ENCODE measurements at regions not wholly inside any gene's neighbourhood (a gene's known extent, or its start where the extent isn't known, plus 50 kb on each side); places are given as distances from the start of the nearest gene placed in this dataset.

DNA sequence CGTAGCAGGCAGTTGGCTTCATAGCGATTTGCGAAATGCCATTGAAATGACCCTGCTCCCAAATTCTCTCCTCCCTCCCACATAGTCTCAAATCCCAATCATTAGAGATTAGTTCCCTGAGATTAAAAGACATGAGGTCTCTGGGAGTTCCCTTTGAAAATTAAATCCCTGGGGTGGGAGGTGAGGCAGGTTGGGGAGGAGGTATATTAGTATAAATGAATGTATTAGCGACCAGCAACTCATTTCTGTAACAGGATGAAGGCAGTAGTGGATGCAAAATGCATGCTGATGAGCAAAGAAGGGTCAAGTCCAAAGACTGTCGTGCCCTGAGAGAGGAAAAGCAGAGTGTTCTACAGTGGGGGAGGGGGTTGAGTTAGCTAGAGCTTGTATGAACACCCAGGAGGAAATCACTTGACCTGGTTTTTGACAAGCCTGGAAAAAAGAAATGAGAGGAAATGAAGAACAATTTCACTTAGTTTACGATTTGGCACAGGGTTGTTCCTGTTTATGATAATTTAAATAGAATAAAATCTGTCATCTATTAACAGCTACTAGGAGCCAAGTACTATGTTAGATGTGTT is 79.6 kb upstream of the MTPN start:
- no peak for DNase-seq
- H3K4me3 ChIP-seq: no peak overlapping the region
- no peaks in the 10 kb centered on the region for H3K4me1 ChIP-seq
- 51% methylated on average over 6 of the region's 6 CpGs for WGBS (ENCODE audit: insufficient coverage, low coverage, low lambda C conversion rate, missing lambda C conversion rate)
- H3K9me3 ChIP-seq: no peaks in the 10 kb centered on the region
- H3K36me3 ChIP-seq: no peaks in the 10 kb centered on the region
- peak; percentile 66 to 90 (median 82) for ATAC-seq
- no peaks in the 10 kb centered on the region for H3K27me3 ChIP-seq
- no peak overlapping the region for H3K27ac ChIP-seq
- TF ChIP-seq POLR2A (IDR thresholded peaks at IDR 0.05) (no peak), CTCF (IDR thresholded peaks at IDR 0.05) (no peak)
- intact Hi-C loops (cut with DNase I): no loop called here

DNA sequence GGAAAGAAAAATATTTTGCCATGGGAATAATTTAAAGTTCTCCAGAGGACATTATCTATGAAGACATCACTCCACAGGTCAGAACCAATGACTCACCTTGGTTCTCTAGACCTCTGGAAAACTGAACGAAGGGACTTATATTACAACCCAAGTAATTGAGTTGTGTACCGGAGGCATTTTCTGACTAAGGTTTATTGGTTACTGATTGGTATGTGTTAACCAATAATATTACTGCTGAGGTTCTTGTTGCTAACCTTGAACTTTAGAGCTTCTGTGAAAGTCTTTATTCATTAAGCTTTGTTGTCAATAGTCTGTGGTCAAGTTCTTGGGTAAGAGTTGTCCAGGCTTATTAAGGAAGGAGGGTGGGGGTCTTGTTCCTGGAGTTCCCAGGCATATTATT is 78.1 kb upstream of the MTPN start:
- DNase-seq (no peak), ATAC-seq (no peak)
- no peak overlapping the region for H3K4me3 ChIP-seq
- H3K9me3 ChIP-seq: no peaks in the 10 kb centered on the region
- no peak for TF ChIP-seq POLR2A (IDR thresholded peaks at IDR 0.05)
- no peak for TF ChIP-seq CTCF (IDR thresholded peaks at IDR 0.05)
- no peaks in the 10 kb centered on the region for H3K4me1 ChIP-seq
- H3K36me3 ChIP-seq: no peaks in the 10 kb centered on the region
- WGBS (ENCODE audit: insufficient coverage, low coverage, low lambda C conversion rate, missing lambda C conversion rate): 58% methylated on average over 2 of the region's 2 CpGs
- intact Hi-C loops (cut with DNase I): no loop called here
- no peak overlapping the region for H3K27ac ChIP-seq
- H3K27me3 ChIP-seq: no peaks in the 10 kb centered on the region

DNA sequence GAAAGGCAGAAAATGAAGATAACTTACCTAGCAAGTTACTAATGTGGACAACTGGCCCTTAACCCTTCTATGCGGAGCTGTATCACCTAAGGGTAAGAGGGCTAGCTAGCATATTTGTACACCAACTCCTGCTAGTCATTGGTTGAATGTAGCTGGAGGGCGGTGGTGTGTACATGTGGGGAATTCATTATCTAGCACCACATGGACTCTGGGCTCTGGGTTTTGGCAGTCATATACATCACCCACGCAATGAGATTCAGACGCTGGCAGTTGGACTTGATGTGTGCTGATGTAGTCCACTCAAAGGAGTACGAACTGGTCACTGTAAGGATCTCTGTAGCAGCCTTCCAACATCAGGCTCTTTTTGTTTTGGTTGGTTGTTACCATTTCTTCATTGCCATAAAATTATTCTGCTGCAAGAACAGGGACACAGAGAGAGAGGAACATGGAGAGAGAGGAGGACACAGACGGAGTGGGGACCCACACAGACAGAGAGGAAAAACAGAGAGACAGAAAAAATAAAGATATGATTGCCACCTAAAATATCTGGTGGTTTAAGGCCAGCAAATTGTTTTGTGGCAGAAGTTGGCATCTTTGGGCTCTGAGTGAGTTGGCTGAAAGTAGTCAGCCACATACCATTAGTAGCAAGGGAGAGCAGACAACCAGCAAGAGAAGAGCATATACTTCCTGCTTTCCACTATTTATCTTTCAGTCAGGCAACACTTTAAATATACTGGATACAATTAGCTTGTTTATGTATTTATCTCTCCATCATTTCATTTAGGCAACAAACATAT is 76.7 kb upstream of the MTPN start:
- DNase-seq (no peak), ATAC-seq (no peak)
- Histone ChIP-seq H3K27ac (no peak overlapping the region), H3K4me1 (no peaks in the 10 kb centered on the region), H3K9me3 (no peaks in the 10 kb centered on the region), H3K27me3 (no peaks in the 10 kb centered on the region), H3K4me3 (no peak overlapping the region), H3K36me3 (no peaks in the 10 kb centered on the region)
- no peak for TF ChIP-seq POLR2A (IDR thresholded peaks at IDR 0.05)
- no peak for TF ChIP-seq CTCF (IDR thresholded peaks at IDR 0.05)
- WGBS (ENCODE audit: insufficient coverage, low coverage, low lambda C conversion rate, missing lambda C conversion rate): 40% methylated on average over 4 of the region's 6 CpGs
- intact Hi-C loops (cut with DNase I): no loop called here

- WGBS (ENCODE audit: insufficient coverage, low coverage, low lambda C conversion rate, missing lambda C conversion rate): 69% methylated on average over 6 of the region's 6 CpGs
- intact Hi-C loops (cut with DNase I): no loop called here
- H3K4me3 ChIP-seq: no peak overlapping the region
Measured at GRCh38 chr7:136051203-136051928, 74.2 kb upstream of the MTPN start.

More at GRCh38 chr7:136051203-136051928, 74.2 kb upstream of the MTPN start:
- ATAC-seq (no peak), DNase-seq (no peak)
- TF ChIP-seq CTCF (IDR thresholded peaks at IDR 0.05) (no peak), POLR2A (IDR thresholded peaks at IDR 0.05) (no peak)
- no peak overlapping the region for H3K27ac ChIP-seq
- H3K27me3 ChIP-seq: no peaks in the 10 kb centered on the region
- no peaks in the 10 kb centered on the region for H3K36me3 ChIP-seq
- no peaks in the 10 kb centered on the region for H3K9me3 ChIP-seq
- H3K4me1 ChIP-seq: no peaks in the 10 kb centered on the region
